ENCODE measurements at regions not wholly inside any gene's neighbourhood (a gene's known extent, or its start where the extent isn't known, plus 50 kb on each side); places are given as distances from the start of the nearest gene placed in this dataset.

GRCh38 chr5:155678371-155678770 is 648.6 kb upstream of the SGCD start:
- Mint-ChIP-seq H3K9me3 (peaks cover 6% of the 10 kb centered on the region; the same call in 1 of the 2 replicates), H3K36me3 (no peaks in the 10 kb centered on the region), H3K27me3 (ENCODE audit: low read depth) (no peaks in the 10 kb centered on the region), H3K4me3 (no peak overlapping the region), H3K4me1 (no peaks in the 10 kb centered on the region; the same call in 1 of the 2 replicates), H3K27ac (no peak overlapping the region)
- no peak for DNase-seq (ENCODE audit: low spot score)
- ChIA-PET POLR2A (no interaction called here), CTCF (no interaction called here)
- ATAC-seq, result no peak
- TF ChIP-seq ATF6 (CRISPR knock-in tag; IDR thresholded peaks at IDR 0.05) (no peak), ZNF416 (CRISPR knock-in tag; IDR thresholded peaks at IDR 0.05) (no peak), ERG (CRISPR knock-in tag; IDR thresholded peaks at IDR 0.05) (no peak), FOXP4 (CRISPR knock-in tag; IDR thresholded peaks at IDR 0.05) (no peak), PREB (CRISPR knock-in tag; IDR thresholded peaks at IDR 0.05; ENCODE audit: borderline replicate concordance) (no peak), ZNF532 (CRISPR knock-in tag; IDR thresholded peaks at IDR 0.05; ENCODE audit: borderline replicate concordance) (no peak), EMX1 (CRISPR knock-in tag; IDR thresholded peaks at IDR 0.05) (no peak), TEAD1 (CRISPR knock-in tag; IDR thresholded peaks at IDR 0.05) (no peak), ZNF425 (CRISPR knock-in tag; conservative IDR thresholded peaks at IDR 0.05) (no peak), SMAD4 (CRISPR knock-in tag; IDR thresholded peaks at IDR 0.05) (no peak), NR3C1 (CRISPR knock-in tag; conservative IDR thresholded peaks at IDR 0.05; ENCODE audit: low read depth) (no peak), NFYB (CRISPR knock-in tag; conservative IDR thresholded peaks at IDR 0.05; ENCODE audit: low read depth) (no peak), FOXK1 (CRISPR knock-in tag; IDR thresholded peaks at IDR 0.05) (no peak)
